ENCODE measurements at regions not wholly inside any gene's neighbourhood (a gene's known extent, or its start where the extent isn't known, plus 50 kb on each side); places are given as distances from the start of the nearest gene placed in this dataset.
A peak's percentile ranks its signal among the peaks of the same experiment; 100 is the strongest.

DNA sequence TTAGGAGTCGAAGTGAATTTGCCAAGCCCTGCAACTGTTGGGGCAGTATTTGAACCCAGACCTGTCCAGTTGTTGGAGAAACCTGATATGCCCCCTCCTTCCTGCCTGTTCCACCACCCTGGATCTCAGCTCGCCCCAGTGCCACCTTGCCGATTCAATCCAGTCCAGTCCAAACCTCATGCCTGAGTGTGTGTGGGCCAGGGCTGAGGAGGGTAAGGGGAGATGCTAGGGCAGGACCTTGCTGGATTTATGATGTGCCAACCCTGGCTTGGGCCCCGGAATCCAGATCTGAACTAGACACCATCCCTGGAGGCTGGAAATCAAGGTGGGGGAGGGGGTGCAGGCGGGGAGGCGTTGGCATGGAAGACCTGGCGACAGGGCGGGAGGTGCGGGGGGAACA is 98.9 kb upstream of the WNT4 start:
- no peak for DNase-seq (ENCODE audit: low read depth in 4 of 4, low spot score in 3 of 4)

DNA sequence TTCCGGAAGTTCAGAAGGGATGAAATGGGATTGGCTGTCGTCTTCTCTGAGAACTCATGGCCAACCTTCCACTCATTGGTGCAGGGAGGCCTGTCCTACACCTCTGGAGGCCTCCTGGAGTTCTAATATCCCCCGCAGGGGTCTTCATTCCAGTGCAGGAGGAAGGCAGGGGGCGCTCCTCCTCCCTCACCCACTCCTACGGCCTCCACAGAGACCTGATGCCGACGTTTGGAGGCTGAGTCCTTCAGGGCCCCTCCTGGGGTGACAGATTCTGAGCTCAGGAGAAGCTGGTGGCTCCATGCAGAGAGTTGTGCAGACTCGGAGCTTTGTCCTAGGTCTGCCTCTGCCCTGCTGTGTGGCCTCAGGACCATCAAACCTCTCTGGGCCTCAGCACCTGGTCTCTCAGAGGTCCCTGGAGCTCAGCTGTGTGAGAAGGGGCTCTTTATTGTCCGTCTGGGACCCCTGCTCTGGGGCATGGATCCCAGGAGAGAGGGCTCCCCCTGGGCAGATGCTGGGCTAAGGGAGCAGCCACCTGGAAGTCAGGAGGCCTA is 102.3 kb upstream of the WNT4 start:
- no peak for DNase-seq (ENCODE audit: low read depth in 4 of 4, low spot score in 3 of 4)

- DNase-seq (ENCODE audit: low read depth in 4 of 4, low spot score in 3 of 4): no peak
Observed at GRCh38 chr1:22245726-22246125, 102.8 kb upstream of the WNT4 start.

DNA sequence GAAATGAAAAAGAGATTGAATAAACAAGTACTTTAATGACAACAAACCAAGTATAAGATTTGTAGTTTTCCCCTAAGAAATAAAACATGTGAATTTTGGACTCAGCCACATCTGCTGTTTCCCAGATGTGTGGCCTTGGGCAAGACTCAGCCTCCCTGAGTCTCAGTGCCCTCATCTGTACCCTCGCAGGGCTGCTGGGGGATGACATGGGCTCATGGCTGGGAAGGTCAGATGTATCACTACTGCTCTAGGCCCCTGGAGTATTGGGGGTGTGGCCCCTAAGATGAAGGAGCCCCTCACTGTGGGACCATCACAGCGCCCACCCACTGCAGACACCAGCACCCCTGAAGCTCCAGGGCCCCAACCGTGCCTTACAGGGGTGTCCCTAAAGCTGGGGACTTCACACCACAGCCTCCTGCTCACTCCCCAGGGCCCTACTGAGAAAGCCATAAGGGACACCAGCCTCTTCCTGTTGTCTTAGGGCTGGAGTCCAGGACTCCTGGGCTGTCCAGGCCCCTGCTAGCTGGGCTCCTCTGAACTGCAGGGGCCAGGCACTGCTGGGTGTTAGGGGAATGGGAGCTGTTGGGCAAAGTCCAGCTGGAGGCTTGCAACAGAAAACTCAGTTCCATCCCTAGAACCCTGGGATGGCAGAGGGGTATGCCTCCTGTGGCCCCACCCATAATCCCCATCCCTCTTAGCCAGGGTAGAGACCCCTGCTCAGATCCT is 104.0 kb upstream of the WNT4 start:
- no peak for DNase-seq (ENCODE audit: low read depth in 4 of 4, low spot score in 3 of 4)

GRCh38 chr1:22247527-22248245 is 104.8 kb upstream of the WNT4 start:
- DNase-seq (ENCODE audit: low read depth in 4 of 4, low spot score in 3 of 4): no peak

DNA sequence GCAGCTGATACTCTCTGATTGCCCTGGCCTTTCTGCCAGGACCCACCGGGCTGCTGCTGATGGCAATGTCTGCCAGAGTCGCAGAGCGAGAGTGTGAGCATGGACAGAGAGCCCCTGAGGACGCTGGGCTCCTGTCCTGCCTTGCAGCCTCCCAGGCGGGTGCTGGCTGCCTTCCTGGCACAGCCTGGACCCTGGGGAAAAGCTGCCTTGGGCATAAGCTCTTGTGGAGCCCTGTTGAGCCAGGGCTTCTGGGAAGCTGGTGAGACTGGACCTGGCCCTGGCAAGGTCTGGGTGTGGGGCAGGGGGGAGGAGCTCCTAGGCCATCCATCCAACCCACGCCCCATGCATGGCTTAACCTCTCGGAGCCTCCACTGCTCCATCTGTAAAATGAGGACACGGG is 105.8 kb upstream of the WNT4 start:
- DNase-seq (ENCODE audit: low read depth in 4 of 4, low spot score in 3 of 4): no peak

DNA sequence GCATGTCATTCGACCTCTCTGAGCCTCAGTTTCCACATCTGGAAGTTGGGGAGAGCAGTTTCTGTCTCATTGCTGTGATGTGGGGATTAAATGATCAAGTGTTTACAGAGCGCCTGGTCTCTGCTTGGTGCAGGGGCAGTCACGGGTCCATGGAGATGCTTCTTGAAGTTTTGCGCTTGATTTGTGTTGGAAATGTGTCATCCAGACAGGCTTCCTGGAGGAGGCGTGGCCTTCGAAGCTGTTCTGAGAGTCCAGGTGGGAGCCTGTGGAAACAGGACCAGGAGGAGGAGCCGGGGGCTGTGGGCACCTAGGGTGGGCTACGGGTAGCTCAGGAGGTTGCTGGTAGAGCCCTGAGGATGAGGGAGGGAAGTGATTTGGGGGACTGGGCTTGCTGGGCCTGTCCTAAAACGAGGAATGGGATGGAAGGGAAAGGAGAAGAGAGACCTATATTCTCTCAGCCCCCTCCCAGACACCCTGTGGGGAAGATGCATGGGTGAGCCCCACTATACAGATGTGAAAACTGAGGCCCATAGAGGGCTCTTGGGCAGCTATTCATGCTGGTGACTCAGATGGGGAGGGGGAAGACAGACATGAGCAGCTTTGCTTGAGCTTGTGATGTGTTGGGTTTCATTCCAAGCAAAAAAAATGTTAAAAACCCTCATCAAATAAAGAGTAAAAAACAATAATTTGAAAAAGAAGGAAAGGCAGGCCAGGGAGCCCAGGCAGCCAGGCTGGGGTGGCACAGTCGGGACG is 107.2 kb upstream of the WNT4 start:
- DNase-seq (ENCODE audit: low read depth in 4 of 4, low spot score in 3 of 4): no peak

GRCh38 chr1:22250724-22251123 is 107.8 kb upstream of the WNT4 start:
- no peak for DNase-seq (ENCODE audit: low read depth in 4 of 4, low spot score in 3 of 4)

DNA sequence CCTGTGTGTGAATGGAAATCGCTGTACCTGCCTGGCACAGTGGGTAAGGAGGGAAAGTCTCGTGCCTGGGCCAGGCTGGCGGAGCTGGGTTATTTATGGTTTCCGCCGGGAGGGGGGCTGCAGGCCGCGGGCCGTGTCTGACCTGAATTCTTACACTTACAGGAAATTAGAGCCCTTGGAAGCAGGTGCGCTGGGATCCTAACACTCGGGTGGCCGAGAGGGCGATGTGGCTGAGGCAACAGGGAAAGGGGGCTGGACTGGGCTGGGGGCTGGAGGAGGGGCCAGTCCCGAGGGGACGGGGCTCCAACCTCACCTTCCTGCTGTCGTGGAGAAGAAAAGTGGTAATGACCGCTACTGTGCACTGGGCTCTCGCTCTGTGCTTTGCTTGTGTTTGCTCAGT is 109.4 kb upstream of the WNT4 start:
- DNase-seq (ENCODE audit: low read depth in 4 of 4, low spot score in 3 of 4): peak in 1 of 4 donors; percentile 65

DNA sequence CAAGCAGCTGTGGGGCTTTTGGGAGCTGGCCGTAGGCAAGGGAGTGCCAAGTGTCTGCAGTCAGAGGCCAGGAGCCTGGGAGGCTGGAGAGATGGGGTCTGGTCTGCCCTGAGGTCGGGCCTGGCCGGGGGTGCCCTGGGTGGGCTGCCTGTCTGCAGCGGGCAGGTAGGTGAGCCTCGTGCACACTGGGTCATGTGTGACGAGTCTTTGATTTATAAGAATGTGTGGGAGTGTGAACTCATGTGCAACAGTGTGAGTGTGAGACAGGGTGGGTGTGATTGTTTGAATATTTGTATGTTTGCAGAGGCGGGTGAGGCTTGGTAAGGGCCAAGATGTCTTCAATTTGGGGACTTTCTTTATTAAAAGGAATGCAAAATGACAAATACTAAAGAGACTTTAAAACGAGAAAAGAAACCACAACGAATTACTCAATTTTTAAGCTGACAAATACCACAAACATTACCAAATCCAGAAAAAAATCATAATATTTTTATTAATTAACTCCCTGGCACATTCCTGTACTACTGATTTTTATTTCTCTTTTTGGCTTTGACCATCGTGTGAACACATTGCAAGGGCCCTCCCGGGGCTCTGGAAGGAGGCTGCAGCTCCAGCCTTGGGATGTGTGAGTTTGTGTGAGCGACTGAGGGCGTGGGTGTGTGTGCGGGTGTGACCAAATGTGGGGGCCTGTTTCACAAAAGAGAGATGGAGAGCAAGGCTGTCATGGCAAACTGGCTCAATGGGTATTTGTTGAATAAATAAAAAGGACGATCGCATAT is 110.3 kb upstream of the WNT4 start:
- no peak for DNase-seq (ENCODE audit: low read depth in 4 of 4, low spot score in 3 of 4)

- no peak for DNase-seq (ENCODE audit: low read depth in 4 of 4, low spot score in 3 of 4)
Observed at GRCh38 chr1:22254756-22255155, 111.9 kb upstream of the WNT4 start.

DNA sequence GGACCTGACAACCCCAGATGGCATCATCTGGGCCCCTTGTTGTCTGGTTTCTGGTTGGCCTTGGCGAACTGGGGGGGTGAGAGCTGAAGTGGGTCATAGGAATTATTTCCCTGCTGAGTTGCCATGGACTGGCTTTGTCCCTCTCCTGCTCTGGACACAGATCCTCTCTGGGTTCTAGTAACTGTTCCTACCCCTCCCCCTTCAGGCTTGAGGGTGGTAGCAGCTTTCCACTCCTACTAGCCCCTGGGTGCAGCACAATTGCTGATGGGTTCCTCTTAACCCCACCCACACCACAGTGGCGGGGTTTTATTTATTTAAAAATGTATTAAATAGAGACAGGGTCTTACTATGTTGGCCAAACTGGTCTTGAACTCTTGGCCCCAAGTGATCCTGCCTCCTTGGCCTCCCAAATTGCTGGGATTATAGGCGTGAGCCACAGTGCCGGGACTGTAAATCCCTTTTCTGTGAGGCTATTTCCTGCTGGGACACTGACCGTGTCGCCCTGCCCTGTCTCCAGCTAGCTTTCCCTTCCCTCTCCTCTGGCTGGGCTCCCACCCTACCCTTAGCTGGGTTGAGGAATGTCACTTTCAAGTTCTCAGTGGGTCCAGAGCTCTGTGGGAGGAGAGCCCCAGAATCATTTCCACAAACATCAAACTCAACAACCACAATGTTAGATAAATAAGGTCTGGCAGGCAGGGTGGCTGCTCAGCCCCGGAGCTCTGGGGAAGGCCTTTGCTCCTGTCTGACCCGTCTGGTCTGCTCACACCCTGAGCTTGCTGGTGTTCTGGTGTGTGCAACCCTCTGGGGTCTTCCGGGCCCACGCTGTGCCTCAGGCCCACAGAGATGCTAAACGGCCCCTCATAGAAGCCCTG is 112.7 kb upstream of the WNT4 start:
- no peak for DNase-seq (ENCODE audit: low read depth in 4 of 4, low spot score in 3 of 4)

GRCh38 chr1:22256213-22256512 is 113.3 kb upstream of the WNT4 start:
- no peak for DNase-seq (ENCODE audit: low read depth in 4 of 4, low spot score in 3 of 4)

GRCh38 chr1:22257290-22258275 is 114.7 kb upstream of the WNT4 start:
- DNase-seq (ENCODE audit: low read depth in 4 of 4, low spot score in 3 of 4): no peak

- DNase-seq (ENCODE audit: low read depth in 4 of 4, low spot score in 3 of 4): no peak
Observed at GRCh38 chr1:22258698-22259097, 115.8 kb upstream of the WNT4 start.

DNA sequence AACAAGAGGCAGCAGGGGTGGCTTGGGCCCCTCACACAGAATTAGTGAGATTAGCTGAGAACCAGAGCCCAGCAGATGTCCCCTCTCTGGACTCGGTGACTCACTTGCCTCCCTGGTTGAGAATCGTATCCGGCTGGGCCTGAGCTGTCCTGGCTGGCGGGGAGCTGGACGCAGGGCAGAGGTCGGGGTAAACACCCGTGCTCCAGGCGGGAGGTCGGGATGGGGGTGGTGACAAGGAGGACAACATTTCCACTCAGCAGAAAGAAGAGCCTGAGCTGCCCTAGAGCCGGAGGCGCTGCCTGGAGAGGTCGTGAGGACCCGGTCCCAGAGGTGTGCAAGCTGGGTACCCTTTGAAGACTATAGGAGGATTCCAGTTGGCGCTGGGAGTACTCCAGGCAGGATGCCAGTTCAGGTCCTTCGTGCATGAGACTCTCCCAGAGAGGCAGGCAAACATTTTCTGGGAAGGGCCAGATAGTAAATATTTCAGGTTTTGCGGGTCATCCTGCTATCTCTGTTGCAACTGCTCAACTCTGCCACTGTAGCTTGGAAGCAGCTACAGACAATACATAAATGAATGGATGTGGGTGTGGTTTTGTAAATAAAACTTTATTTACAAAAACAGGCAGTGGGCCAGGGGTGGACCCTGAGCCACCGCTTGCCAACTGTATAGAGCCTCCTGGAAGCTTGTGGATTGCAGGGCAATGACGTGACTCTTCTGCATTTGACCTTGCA is 116.8 kb upstream of the WNT4 start:
- DNase-seq (ENCODE audit: low read depth in 4 of 4, low spot score in 3 of 4): no peak

DNA sequence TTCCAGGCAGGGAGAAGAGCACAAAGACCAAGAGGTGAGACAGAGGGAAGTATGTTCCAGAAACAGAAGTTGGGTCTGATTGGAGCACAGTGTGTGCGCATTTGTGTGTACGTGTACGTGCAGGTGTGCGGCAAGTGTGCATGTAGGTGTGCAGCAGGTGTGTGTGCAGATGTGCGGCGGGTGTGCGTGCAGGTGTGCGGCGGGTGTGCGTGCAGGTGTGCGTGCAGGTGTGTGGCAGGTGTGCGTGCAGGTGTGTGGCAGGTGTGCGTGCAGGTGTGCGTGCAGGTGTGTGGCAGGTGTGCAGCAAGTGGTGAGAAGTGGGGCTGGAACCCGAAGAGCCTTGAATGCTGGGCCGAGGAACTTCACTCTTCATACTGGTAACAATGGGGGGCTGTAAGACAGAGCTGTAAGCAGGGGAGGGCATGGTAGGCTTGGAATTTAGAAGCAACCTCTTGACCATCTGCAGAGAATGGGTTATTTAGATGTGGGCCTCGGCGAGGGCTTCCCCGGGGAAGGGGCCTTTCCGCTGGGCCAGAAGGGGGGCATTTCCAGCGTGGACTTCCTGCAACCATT is 118.0 kb upstream of the WNT4 start:
- DNase-seq (ENCODE audit: low read depth in 4 of 4, low spot score in 3 of 4): no peak

DNA sequence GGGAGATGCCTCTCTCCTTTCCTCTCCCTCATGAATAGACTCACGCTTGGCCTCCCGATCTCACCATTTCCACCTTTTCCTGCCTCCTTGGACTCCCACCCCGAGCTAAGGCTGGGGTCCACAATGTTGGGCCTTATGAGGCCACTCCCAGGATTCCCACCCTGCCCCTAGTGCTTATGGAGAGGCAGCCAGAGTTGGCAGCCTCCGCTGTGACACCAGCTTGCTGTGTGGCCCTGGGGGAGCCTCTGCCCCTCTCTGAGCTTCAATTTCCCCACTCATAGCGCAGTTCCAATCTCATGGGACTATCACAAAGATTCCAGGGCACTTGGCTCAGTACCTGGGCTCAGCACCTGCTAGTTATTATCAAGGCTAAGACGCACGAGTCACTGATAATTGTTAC is 118.7 kb upstream of the WNT4 start:
- DNase-seq (ENCODE audit: low read depth in 4 of 4, low spot score in 3 of 4): no peak
